GM19395 (cell line): ENCODE measurements at regions not wholly inside any gene's neighbourhood (a gene's known extent, or its start where the extent isn't known, plus 50 kb on each side); places are given as distances from the start of the nearest gene placed in this dataset.
"Not testable (repeated sequence)": the region's sequence is repeated elsewhere in the genome, so short reads cannot be mapped to it uniquely, and the experiment has no call there.

Source experiments
- ATAC-seq: cut with Tn5 transposase; IDR thresholded peaks from one replicate; pipeline ENCODE4 v1.9.1; 2021; ENCODE audit warnings: mild to moderate bottlenecking, moderate library complexity; ENCODE audit not compliant: unreplicated experiment

GRCh38 chr1:87979079-87979478, 650.4 kb downstream of the LMO4 start:
- no peak for ATAC-seq

GRCh38 chr1:87980494-87980893, 651.8 kb downstream of the LMO4 start:
- ATAC-seq, result no peak

- ATAC-seq, result no peak
Observed at GRCh38 chr1:87981386-87981785, 652.7 kb downstream of the LMO4 start.

GRCh38 chr1:87981810-87982209, 653.1 kb downstream of the LMO4 start:
- no peak for ATAC-seq

GRCh38 chr1:87983841-87984240, 655.2 kb downstream of the LMO4 start:
- no peak for ATAC-seq

- no peak for ATAC-seq
Observed at GRCh38 chr1:87985071-87985470, 656.4 kb downstream of the LMO4 start.

- no peak for ATAC-seq
Observed at GRCh38 chr1:87986130-87986866, 657.6 kb downstream of the LMO4 start.

GRCh38 chr1:87989346-87989745, 660.7 kb downstream of the LMO4 start:
- no peak for ATAC-seq

- not testable (repeated sequence) for ATAC-seq
Observed at GRCh38 chr1:87992536-87992935, 663.9 kb downstream of the LMO4 start.

- ATAC-seq, result no peak
Observed at GRCh38 chr1:87993051-87993450, 664.4 kb downstream of the LMO4 start.

- ATAC-seq, result no peak
Observed at GRCh38 chr1:87999852-88000251, 671.2 kb downstream of the LMO4 start.

- ATAC-seq, result no peak
Observed at GRCh38 chr1:88001460-88001859, 672.8 kb downstream of the LMO4 start.

- ATAC-seq, result no peak
Observed at GRCh38 chr1:88003255-88003654, 674.6 kb downstream of the LMO4 start.

- ATAC-seq, result no peak
Observed at GRCh38 chr1:88009916-88010315, 674.2 kb upstream of the PKN2 start.

- ATAC-seq, result no peak
Observed at GRCh38 chr1:88013485-88013884, 670.6 kb upstream of the PKN2 start.

- ATAC-seq, result no peak
Observed at GRCh38 chr1:88014131-88014530, 669.9 kb upstream of the PKN2 start.

GRCh38 chr1:88016947-88017346, 667.1 kb upstream of the PKN2 start:
- no peak for ATAC-seq

- ATAC-seq, result no peak
Observed at GRCh38 chr1:88021529-88021928, 662.5 kb upstream of the PKN2 start.

- ATAC-seq, result no peak
Observed at GRCh38 chr1:88022516-88022915, 661.6 kb upstream of the PKN2 start.

- no peak for ATAC-seq
Observed at GRCh38 chr1:88029142-88029541, 654.9 kb upstream of the PKN2 start.

- ATAC-seq, result no peak
Observed at GRCh38 chr1:88029899-88030298, 654.2 kb upstream of the PKN2 start.

GRCh38 chr1:88035578-88035977, 648.5 kb upstream of the PKN2 start:
- no peak for ATAC-seq

- no peak for ATAC-seq
Observed at GRCh38 chr1:88036345-88037014, 647.6 kb upstream of the PKN2 start.
